ENCODE measurements at regions not wholly inside any gene's neighbourhood (a gene's known extent, or its start where the extent isn't known, plus 50 kb on each side); places are given as distances from the start of the nearest gene placed in this dataset.

DNA sequence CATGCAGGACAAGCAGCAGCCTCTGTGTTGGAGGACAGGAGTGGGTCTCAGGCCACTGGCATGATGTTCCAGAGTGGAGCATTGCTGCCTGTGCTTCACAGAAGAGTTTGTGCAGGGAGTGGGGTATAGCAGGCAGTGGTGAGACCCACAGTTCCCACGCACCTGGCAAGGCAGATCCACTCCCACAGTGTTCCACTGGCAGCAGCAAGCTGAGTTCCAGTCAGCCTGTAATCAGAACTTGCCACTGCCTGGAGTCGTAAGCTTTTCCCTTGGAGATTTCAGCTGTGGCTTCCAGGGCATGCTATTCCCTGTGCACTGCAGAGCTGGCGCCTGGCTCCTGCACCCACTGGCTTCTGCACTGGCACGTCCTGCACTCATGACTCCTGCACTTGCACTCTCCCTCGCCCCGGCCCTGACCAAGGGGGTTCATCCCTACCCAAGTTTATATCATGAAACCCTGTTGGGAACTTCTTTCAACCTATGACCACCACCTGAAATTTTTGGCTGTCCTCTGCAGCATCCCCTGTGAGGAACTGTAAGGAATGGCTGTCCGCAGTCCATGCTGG is 1144.3 kb downstream of the RAPGEF2 start:
- Histone ChIP-seq H3K4me3 (ENCODE audit: low read depth in 1 of 2, low read length in 2 of 2) (no peak overlapping the region), H3K9me3 (ENCODE audit: insufficient read depth, low read length, severe bottlenecking) (no peaks in the 10 kb centered on the region), H3K27me3 (ENCODE audit: insufficient read depth, low read length, poor library complexity) (no peaks in the 10 kb centered on the region), H4K20me1 (ENCODE audit: insufficient read depth, low read length) (no peaks in the 10 kb centered on the region), H3K36me3 (ENCODE audit: insufficient read depth, low read length) (no peaks in the 10 kb centered on the region), H3K4me1 (ENCODE audit: insufficient read depth, low read length) (no peaks in the 10 kb centered on the region), H3K79me2 (ENCODE audit: insufficient read depth, low read length) (no peaks in the 10 kb centered on the region), H3K9ac (ENCODE audit: low read depth, low read length) (no peak overlapping the region), H3K27ac (ENCODE audit: low read length) (no peak overlapping the region), H3K4me2 (ENCODE audit: insufficient read depth, low read length) (no peak overlapping the region), H2AFZ (ENCODE audit: low read depth, low read length) (no peak overlapping the region)
- no peak for TF ChIP-seq EZH2 (IDR thresholded peaks at IDR 0.05; ENCODE audit: borderline replicate concordance, low read depth, low read length, severe bottlenecking)
- TF ChIP-seq, protein P1, sequence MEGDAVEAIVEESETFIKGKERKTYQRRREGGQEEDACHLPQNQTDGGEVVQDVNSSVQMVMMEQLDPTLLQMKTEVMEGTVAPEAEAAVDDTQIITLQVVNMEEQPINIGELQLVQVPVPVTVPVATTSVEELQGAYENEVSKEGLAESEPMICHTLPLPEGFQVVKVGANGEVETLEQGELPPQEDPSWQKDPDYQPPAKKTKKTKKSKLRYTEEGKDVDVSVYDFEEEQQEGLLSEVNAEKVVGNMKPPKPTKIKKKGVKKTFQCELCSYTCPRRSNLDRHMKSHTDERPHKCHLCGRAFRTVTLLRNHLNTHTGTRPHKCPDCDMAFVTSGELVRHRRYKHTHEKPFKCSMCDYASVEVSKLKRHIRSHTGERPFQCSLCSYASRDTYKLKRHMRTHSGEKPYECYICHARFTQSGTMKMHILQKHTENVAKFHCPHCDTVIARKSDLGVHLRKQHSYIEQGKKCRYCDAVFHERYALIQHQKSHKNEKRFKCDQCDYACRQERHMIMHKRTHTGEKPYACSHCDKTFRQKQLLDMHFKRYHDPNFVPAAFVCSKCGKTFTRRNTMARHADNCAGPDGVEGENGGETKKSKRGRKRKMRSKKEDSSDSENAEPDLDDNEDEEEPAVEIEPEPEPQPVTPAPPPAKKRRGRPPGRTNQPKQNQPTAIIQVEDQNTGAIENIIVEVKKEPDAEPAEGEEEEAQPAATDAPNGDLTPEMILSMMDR (IDR thresholded peaks at IDR 0.05; ENCODE audit: borderline replicate concordance, extremely low read depth, low read length, poor library complexity, severe bottlenecking): no peak
- DNase-seq (no peak), ATAC-seq (ENCODE audit: insufficient read depth, low read depth) (no peak)

DNA sequence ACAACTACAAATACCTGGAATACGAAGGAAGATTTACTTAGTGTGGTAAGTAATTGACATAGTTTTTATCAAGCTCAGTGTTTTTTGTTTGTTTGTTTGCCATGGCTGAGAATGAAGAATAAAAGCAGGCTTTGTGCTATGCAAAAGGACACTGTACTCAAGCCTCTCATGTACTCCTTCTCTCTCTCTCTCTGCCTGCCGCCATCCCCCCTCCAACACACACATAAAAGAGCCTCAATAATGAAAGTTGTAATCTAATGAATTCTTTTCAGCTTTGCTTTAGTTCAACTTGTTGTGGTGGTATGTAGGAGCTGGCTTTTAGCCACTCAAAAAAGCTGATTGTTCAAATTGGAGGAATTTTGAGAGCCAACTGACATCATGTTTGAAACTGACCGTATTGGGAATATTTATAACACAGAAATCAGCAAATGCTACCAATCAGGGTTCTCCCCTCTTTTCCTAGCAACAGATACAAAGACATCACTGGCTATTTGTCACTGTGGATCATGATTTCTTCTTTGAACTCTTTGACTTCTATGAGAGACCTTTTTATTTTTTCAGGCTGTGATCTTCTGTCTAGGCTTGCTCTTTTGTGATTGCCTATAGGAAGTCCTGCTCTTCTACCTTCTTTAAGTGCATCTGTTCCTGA is 1148.8 kb downstream of the RAPGEF2 start:
- Histone ChIP-seq H3K27me3 (ENCODE audit: insufficient read depth, low read length, poor library complexity) (no peaks in the 10 kb centered on the region), H4K20me1 (ENCODE audit: insufficient read depth, low read length) (no peaks in the 10 kb centered on the region), H2AFZ (ENCODE audit: low read depth, low read length) (no peak overlapping the region), H3K27ac (ENCODE audit: low read length) (no peak overlapping the region), H3K9me3 (ENCODE audit: insufficient read depth, low read length, severe bottlenecking) (no peaks in the 10 kb centered on the region), H3K4me2 (ENCODE audit: insufficient read depth, low read length) (no peak overlapping the region), H3K4me1 (ENCODE audit: insufficient read depth, low read length) (no peaks in the 10 kb centered on the region), H3K36me3 (ENCODE audit: insufficient read depth, low read length) (no peaks in the 10 kb centered on the region), H3K4me3 (ENCODE audit: low read depth in 1 of 2, low read length in 2 of 2) (no peak overlapping the region), H3K79me2 (ENCODE audit: insufficient read depth, low read length) (no peaks in the 10 kb centered on the region), H3K9ac (ENCODE audit: low read depth, low read length) (no peak overlapping the region)
- DNase-seq (no peak), ATAC-seq (ENCODE audit: insufficient read depth, low read depth) (no peak)
- TF ChIP-seq EZH2 (IDR thresholded peaks at IDR 0.05; ENCODE audit: borderline replicate concordance, low read depth, low read length, severe bottlenecking): no peak
- TF ChIP-seq, protein P1 (IDR thresholded peaks at IDR 0.05; ENCODE audit: borderline replicate concordance, extremely low read depth, low read length, poor library complexity, severe bottlenecking): no peak

DNA sequence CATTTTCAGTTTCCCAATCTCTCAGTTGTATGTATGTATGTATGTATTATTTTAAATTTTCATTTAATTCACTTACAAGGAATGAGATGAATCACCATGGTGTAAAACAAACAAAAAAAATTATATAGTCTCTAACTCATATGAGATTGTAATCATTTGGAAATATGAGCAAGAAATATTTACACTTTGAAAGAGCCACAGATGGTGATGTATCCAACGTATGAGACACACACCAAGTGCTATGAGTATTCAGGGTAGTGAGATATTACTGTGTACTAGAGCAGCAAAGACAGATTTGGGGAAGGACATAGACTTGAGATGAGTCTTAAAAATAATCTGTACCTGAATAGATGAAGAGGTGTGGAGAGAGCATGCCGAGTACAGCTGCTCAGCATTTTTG is 1154.4 kb downstream of the RAPGEF2 start:
- no peaks in the 10 kb centered on the region for H3K27me3 ChIP-seq (ENCODE audit: insufficient read depth, low read length, poor library complexity)
- no peaks in the 10 kb centered on the region for H3K4me1 ChIP-seq (ENCODE audit: insufficient read depth, low read length)
- no peaks in the 10 kb centered on the region for H3K9me3 ChIP-seq (ENCODE audit: insufficient read depth, low read length, severe bottlenecking)
- no peak overlapping the region for H3K4me3 ChIP-seq (ENCODE audit: low read depth in 1 of 2, low read length in 2 of 2)
- no peak overlapping the region for H2AFZ ChIP-seq (ENCODE audit: low read depth, low read length)
- no peaks in the 10 kb centered on the region for H3K79me2 ChIP-seq (ENCODE audit: insufficient read depth, low read length)
- no peak overlapping the region for H3K9ac ChIP-seq (ENCODE audit: low read depth, low read length)
- no peaks in the 10 kb centered on the region for H4K20me1 ChIP-seq (ENCODE audit: insufficient read depth, low read length)
- ATAC-seq (ENCODE audit: insufficient read depth, low read depth) (no peak), DNase-seq (no peak)
- TF ChIP-seq, protein P1 (IDR thresholded peaks at IDR 0.05; ENCODE audit: borderline replicate concordance, extremely low read depth, low read length, poor library complexity, severe bottlenecking): no peak
- no peak for TF ChIP-seq EZH2 (IDR thresholded peaks at IDR 0.05; ENCODE audit: borderline replicate concordance, low read depth, low read length, severe bottlenecking)
- H3K4me2 ChIP-seq (ENCODE audit: insufficient read depth, low read length): no peak overlapping the region
- no peak overlapping the region for H3K27ac ChIP-seq (ENCODE audit: low read length)
- H3K36me3 ChIP-seq (ENCODE audit: insufficient read depth, low read length): no peaks in the 10 kb centered on the region
